ENCODE measurements at regions not wholly inside any gene's neighbourhood (a gene's known extent, or its start where the extent isn't known, plus 50 kb on each side); places are given as distances from the start of the nearest gene placed in this dataset.

DNA sequence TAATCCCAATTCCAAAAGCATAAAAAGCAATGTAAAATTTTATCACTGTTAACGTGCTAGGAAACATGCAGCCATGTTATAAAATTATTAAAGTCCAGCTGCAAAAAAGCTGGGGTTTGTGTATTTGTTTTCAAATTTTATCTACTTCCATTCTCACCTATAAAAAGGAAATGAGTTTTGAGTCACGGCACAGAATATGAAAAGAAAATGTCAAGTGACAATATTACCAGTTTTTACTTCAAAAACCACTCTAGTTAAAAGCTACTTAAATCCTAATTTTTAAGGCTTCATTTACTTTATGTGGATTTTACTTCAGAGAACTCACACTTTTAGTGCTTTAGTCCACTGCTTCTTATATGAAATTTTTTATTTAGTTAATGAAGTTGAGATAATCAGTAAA, 72.7 kb upstream of the IFNE start:
- H3K4me1 ChIP-seq (ENCODE audit: control insufficient read depth in 4 of 4, insufficient read depth in 4 of 4, low read length in 3 of 4): peaks cover 8 to 13% (median 11%) of the 10 kb centered on the region in 4 donors
- H3K4me3 ChIP-seq (ENCODE audit: low read depth in 1 of 3, low read length in 3 of 3): no peak overlapping the region
- no peak overlapping the region for H3K27ac ChIP-seq (ENCODE audit: low read depth in 1 of 2, low read length in 2 of 2)
- no peak for TF ChIP-seq SP1 (IDR thresholded peaks at IDR 0.05)
- no peak for TF ChIP-seq RAD21 (IDR thresholded peaks at IDR 0.05)
- no peak for TF ChIP-seq TAF1 (conservative IDR thresholded peaks at IDR 0.05)
- TF ChIP-seq FOXA2 (IDR thresholded peaks at IDR 0.05): no peak
- no peak for TF ChIP-seq CTCF (IDR thresholded peaks at IDR 0.05; ENCODE audit: low read depth, low read length, missing input control)
- WGBS: 70% methylated on average over 2 of the region's 2 CpGs
- no peak for DNase-seq (ENCODE audit: low spot score)
- H3K9me3 ChIP-seq (ENCODE audit: control insufficient read depth in 4 of 4, low read length in 3 of 4): peaks cover 0 to 3% (median 0%) of the 10 kb centered on the region in 4 donors
- H3K9ac ChIP-seq (ENCODE audit: low read depth in 1 of 2, low read length in 2 of 2): no peak overlapping the region
- H3K36me3 ChIP-seq (ENCODE audit: control insufficient read depth in 4 of 4, insufficient read depth in 3 of 4, low read depth in 1 of 4, low read length in 3 of 4): no peaks in the 10 kb centered on the region
- H3K27me3 ChIP-seq (ENCODE audit: control insufficient read depth in 4 of 4, insufficient read depth in 4 of 4, low read length in 3 of 4): peaks cover 0 to 22% (median 10%) of the 10 kb centered on the region in 4 donors

- 88% methylated on average over 5 of the region's 5 CpGs for WGBS
- TF ChIP-seq JUND (IDR thresholded peaks at IDR 0.05) (no peak), EGR1 (IDR thresholded peaks at IDR 0.05; ENCODE audit: low read depth in 2 of 2) (no peak), GABPA (IDR thresholded peaks at IDR 0.05 in 1 of 2, conservative IDR thresholded peaks at IDR 0.05 in 1 of 2) (no peak), TAF1 (conservative IDR thresholded peaks at IDR 0.05) (no peak), RXRA (IDR thresholded peaks at IDR 0.05) (no peak), CTCF (IDR thresholded peaks at IDR 0.05; ENCODE audit: low read depth, low read length, missing input control) (no peak), HNF4A (conservative IDR thresholded peaks at IDR 0.05) (no peak), FOXA1 (IDR thresholded peaks at IDR 0.05) (no peak), RAD21 (IDR thresholded peaks at IDR 0.05) (no peak), NR2F2 (IDR thresholded peaks at IDR 0.05) (no peak), YY1 (IDR thresholded peaks at IDR 0.05) (no peak)
- TF ChIP-seq, protein P1, sequence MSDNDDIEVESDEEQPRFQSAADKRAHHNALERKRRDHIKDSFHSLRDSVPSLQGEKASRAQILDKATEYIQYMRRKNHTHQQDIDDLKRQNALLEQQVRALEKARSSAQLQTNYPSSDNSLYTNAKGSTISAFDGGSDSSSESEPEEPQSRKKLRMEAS (IDR thresholded peaks at IDR 0.05): no peak
- TF ChIP-seq, protein P2, sequence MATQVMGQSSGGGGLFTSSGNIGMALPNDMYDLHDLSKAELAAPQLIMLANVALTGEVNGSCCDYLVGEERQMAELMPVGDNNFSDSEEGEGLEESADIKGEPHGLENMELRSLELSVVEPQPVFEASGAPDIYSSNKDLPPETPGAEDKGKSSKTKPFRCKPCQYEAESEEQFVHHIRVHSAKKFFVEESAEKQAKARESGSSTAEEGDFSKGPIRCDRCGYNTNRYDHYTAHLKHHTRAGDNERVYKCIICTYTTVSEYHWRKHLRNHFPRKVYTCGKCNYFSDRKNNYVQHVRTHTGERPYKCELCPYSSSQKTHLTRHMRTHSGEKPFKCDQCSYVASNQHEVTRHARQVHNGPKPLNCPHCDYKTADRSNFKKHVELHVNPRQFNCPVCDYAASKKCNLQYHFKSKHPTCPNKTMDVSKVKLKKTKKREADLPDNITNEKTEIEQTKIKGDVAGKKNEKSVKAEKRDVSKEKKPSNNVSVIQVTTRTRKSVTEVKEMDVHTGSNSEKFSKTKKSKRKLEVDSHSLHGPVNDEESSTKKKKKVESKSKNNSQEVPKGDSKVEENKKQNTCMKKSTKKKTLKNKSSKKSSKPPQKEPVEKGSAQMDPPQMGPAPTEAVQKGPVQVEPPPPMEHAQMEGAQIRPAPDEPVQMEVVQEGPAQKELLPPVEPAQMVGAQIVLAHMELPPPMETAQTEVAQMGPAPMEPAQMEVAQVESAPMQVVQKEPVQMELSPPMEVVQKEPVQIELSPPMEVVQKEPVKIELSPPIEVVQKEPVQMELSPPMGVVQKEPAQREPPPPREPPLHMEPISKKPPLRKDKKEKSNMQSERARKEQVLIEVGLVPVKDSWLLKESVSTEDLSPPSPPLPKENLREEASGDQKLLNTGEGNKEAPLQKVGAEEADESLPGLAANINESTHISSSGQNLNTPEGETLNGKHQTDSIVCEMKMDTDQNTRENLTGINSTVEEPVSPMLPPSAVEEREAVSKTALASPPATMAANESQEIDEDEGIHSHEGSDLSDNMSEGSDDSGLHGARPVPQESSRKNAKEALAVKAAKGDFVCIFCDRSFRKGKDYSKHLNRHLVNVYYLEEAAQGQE (IDR thresholded peaks at IDR 0.05): no peak
- TF ChIP-seq, protein P3, sequence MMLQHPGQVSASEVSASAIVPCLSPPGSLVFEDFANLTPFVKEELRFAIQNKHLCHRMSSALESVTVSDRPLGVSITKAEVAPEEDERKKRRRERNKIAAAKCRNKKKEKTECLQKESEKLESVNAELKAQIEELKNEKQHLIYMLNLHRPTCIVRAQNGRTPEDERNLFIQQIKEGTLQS (IDR thresholded peaks at IDR 0.05): no peak
- DNase-seq (ENCODE audit: low spot score): no peak
- Histone ChIP-seq H3K4me1 (ENCODE audit: control insufficient read depth in 4 of 4, insufficient read depth in 4 of 4, low read length in 3 of 4) (peaks cover 11 to 18% (median 13%) of the 10 kb centered on the region in 4 donors), H3K27me3 (ENCODE audit: control insufficient read depth in 4 of 4, insufficient read depth in 4 of 4, low read length in 3 of 4) (peaks cover 0 to 25% (median 11%) of the 10 kb centered on the region in 4 donors), H3K9me3 (ENCODE audit: control insufficient read depth in 4 of 4, low read length in 3 of 4) (peaks cover 0 to 3% (median 1%) of the 10 kb centered on the region in 4 donors), H3K36me3 (ENCODE audit: control insufficient read depth in 4 of 4, insufficient read depth in 3 of 4, low read depth in 1 of 4, low read length in 3 of 4) (no peaks in the 10 kb centered on the region), H3K27ac (ENCODE audit: low read depth in 1 of 2, low read length in 2 of 2) (no peak overlapping the region), H3K9ac (ENCODE audit: low read depth in 1 of 2, low read length in 2 of 2) (no peak overlapping the region), H3K4me3 (ENCODE audit: low read depth in 1 of 3, low read length in 3 of 3) (no peak overlapping the region)
Measured at GRCh38 chr9:21555911-21556310, 73.8 kb upstream of the IFNE start.

All from liver (tissue), 8 donors.